HL-60 (cell line): ENCODE measurements at regions not wholly inside any gene's neighbourhood (a gene's known extent, or its start where the extent isn't known, plus 50 kb on each side); places are given as distances from the start of the nearest gene placed in this dataset.

Source experiments
- POLR2AphosphoS5 ChIP-seq: IDR thresholded peaks from 2 replicates; pipeline ENCODE4 v1.6.1; 2012; ENCODE audit warnings: low read depth
- TF ChIP-seq, protein P1 (sequence below): IDR thresholded peaks from one replicate; pipeline ENCODE4 v1.5.1; 2011; ENCODE audit warnings: low read length, control low read depth, inconsistent platforms; ENCODE audit not compliant: insufficient read depth

- TF ChIP-seq, protein P1, sequence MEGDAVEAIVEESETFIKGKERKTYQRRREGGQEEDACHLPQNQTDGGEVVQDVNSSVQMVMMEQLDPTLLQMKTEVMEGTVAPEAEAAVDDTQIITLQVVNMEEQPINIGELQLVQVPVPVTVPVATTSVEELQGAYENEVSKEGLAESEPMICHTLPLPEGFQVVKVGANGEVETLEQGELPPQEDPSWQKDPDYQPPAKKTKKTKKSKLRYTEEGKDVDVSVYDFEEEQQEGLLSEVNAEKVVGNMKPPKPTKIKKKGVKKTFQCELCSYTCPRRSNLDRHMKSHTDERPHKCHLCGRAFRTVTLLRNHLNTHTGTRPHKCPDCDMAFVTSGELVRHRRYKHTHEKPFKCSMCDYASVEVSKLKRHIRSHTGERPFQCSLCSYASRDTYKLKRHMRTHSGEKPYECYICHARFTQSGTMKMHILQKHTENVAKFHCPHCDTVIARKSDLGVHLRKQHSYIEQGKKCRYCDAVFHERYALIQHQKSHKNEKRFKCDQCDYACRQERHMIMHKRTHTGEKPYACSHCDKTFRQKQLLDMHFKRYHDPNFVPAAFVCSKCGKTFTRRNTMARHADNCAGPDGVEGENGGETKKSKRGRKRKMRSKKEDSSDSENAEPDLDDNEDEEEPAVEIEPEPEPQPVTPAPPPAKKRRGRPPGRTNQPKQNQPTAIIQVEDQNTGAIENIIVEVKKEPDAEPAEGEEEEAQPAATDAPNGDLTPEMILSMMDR: no peak
- no peak for TF ChIP-seq POLR2AphosphoS5
Observed at GRCh38 chr5:10875201-10875768, 114.3 kb upstream of the DAP start.
